Activated T-cell treated with anti-CD3 and anti-CD28 coated beads, Interleukin-2, amount 50 U/mL, for 48 hours (primary cell): ENCODE measurements at regions not wholly inside any gene's neighbourhood (a gene's known extent, or its start where the extent isn't known, plus 50 kb on each side); places are given as distances from the start of the nearest gene placed in this dataset.

Source experiments
- DNase-seq, 2 experiments: peaks; one replicate each; pipeline ENCODE4 v3.0.0-alpha.2; 2020

GRCh38 chr5:153147891-153148623 is 342.4 kb upstream of the GRIA1 start:
- DNase-seq = no peak

- DNase-seq = no peak
Measured at GRCh38 chr5:153148624-153148976, 341.9 kb upstream of the GRIA1 start.

GRCh38 chr5:153151558-153151957 is 338.9 kb upstream of the GRIA1 start:
- DNase-seq = no peak

GRCh38 chr5:153153086-153153485 is 337.4 kb upstream of the GRIA1 start:
- DNase-seq = no peak

- DNase-seq = no peak
Measured at GRCh38 chr5:153157156-153157555, 333.3 kb upstream of the GRIA1 start.

- DNase-seq = no peak
Measured at GRCh38 chr5:153158608-153159007, 331.9 kb upstream of the GRIA1 start.

GRCh38 chr5:153159616-153160015 is 330.9 kb upstream of the GRIA1 start:
- no peak for DNase-seq

- no peak for DNase-seq
Measured at GRCh38 chr5:153168241-153168640, 322.2 kb upstream of the GRIA1 start.

GRCh38 chr5:153187503-153187902 is 303.0 kb upstream of the GRIA1 start:
- no peak for DNase-seq

GRCh38 chr5:153206361-153206760 is 284.1 kb upstream of the GRIA1 start:
- DNase-seq = no peak

GRCh38 chr5:153209016-153209415 is 281.5 kb upstream of the GRIA1 start:
- no peak for DNase-seq

GRCh38 chr5:153209687-153210086 is 280.8 kb upstream of the GRIA1 start:
- DNase-seq = no peak

GRCh38 chr5:153211076-153211475 is 279.4 kb upstream of the GRIA1 start:
- DNase-seq = no peak

GRCh38 chr5:153212471-153212870 is 278.0 kb upstream of the GRIA1 start:
- no peak for DNase-seq

- DNase-seq = no peak
Measured at GRCh38 chr5:153222936-153223335, 267.5 kb upstream of the GRIA1 start.

- no peak for DNase-seq
Measured at GRCh38 chr5:153223376-153223775, 267.1 kb upstream of the GRIA1 start.

- no peak for DNase-seq
Measured at GRCh38 chr5:153224651-153225050, 265.8 kb upstream of the GRIA1 start.

- no peak for DNase-seq
Measured at GRCh38 chr5:153233933-153234332, 256.5 kb upstream of the GRIA1 start.

GRCh38 chr5:153236319-153236718 is 254.2 kb upstream of the GRIA1 start:
- no peak for DNase-seq

- no peak for DNase-seq
Measured at GRCh38 chr5:153237671-153238332, 252.7 kb upstream of the GRIA1 start.

GRCh38 chr5:153257381-153257780 is 233.1 kb upstream of the GRIA1 start:
- DNase-seq = no peak

- DNase-seq = no peak
Measured at GRCh38 chr5:153258469-153258868, 232.0 kb upstream of the GRIA1 start.

GRCh38 chr5:153267506-153267905 is 223.0 kb upstream of the GRIA1 start:
- DNase-seq = no peak

- no peak for DNase-seq
Measured at GRCh38 chr5:153275695-153276094, 214.8 kb upstream of the GRIA1 start.

GRCh38 chr5:153276151-153276550 is 214.3 kb upstream of the GRIA1 start:
- DNase-seq = no peak
